ENCODE measurements at regions not wholly inside any gene's neighbourhood (a gene's known extent, or its start where the extent isn't known, plus 50 kb on each side); places are given as distances from the start of the nearest gene placed in this dataset.

GRCh38 chr2:228864131-228864530 lies 407.0 kb downstream of the PID1 start:
- no peak for DNase-seq (ENCODE audit: low spot score)

- no peak for DNase-seq (ENCODE audit: low spot score)
Observed at GRCh38 chr2:228860601-228861285, 410.3 kb downstream of the PID1 start.

GRCh38 chr2:228853151-228853550 lies 417.9 kb downstream of the PID1 start:
- DNase-seq (ENCODE audit: low spot score) = no peak

- no peak for DNase-seq (ENCODE audit: low spot score)
Observed at GRCh38 chr2:228848638-228849037, 422.4 kb downstream of the PID1 start.

- no peak for DNase-seq (ENCODE audit: low spot score)
Observed at GRCh38 chr2:228847684-228848083, 423.4 kb downstream of the PID1 start.

- DNase-seq (ENCODE audit: low spot score) = no peak
Observed at GRCh38 chr2:228846161-228846560, 424.9 kb downstream of the PID1 start.

GRCh38 chr2:228845162-228845925 lies 425.7 kb downstream of the PID1 start:
- no peak for DNase-seq (ENCODE audit: low spot score)

- no peak for DNase-seq (ENCODE audit: low spot score)
Observed at GRCh38 chr2:228841877-228842276, 429.2 kb downstream of the PID1 start.

- DNase-seq (ENCODE audit: low spot score) = peak; percentile 19
Observed at GRCh38 chr2:228841475-228841874, 429.6 kb downstream of the PID1 start.

- no peak for DNase-seq (ENCODE audit: low spot score)
Observed at GRCh38 chr2:228840743-228841114, 430.4 kb downstream of the PID1 start.

GRCh38 chr2:228840113-228840742 lies 430.9 kb downstream of the PID1 start:
- DNase-seq (ENCODE audit: low spot score) = no peak

- no peak for DNase-seq (ENCODE audit: low spot score)
Observed at GRCh38 chr2:228839421-228839876, 431.6 kb downstream of the PID1 start.

- DNase-seq (ENCODE audit: low spot score) = no peak
Observed at GRCh38 chr2:228838819-228839218, 432.3 kb downstream of the PID1 start.

- no peak for DNase-seq (ENCODE audit: low spot score)
Observed at GRCh38 chr2:228828397-228828796, 442.7 kb downstream of the PID1 start.

- peak; percentile 67 for DNase-seq (ENCODE audit: low spot score)
Observed at GRCh38 chr2:228827056-228827700, 443.9 kb downstream of the PID1 start.

- DNase-seq (ENCODE audit: low spot score) = no peak
Observed at GRCh38 chr2:228819701-228820100, 451.4 kb downstream of the PID1 start.

GRCh38 chr2:228802181-228803071 lies 468.7 kb downstream of the PID1 start:
- DNase-seq (ENCODE audit: low spot score) = no peak

- no peak for DNase-seq (ENCODE audit: low spot score)
Observed at GRCh38 chr2:228801451-228801850, 469.6 kb downstream of the PID1 start.

GRCh38 chr2:228799208-228799588 lies 471.9 kb downstream of the PID1 start:
- no peak for DNase-seq (ENCODE audit: low spot score)

GRCh38 chr2:228798458-228799207 lies 472.5 kb downstream of the PID1 start:
- no peak for DNase-seq (ENCODE audit: low spot score)

GRCh38 chr2:228796386-228796785 lies 474.7 kb downstream of the PID1 start:
- no peak for DNase-seq (ENCODE audit: low spot score)
